Activated CD4-positive, alpha-beta memory T cell treated with anti-CD3 and anti-CD28 coated beads for 36 hours (primary cell): ENCODE measurements at regions not wholly inside any gene's neighbourhood (a gene's known extent, or its start where the extent isn't known, plus 50 kb on each side); places are given as distances from the start of the nearest gene placed in this dataset.

Experiments used
- CTCF ChIA-PET: fragments of 350-600 bp; sonication (Branson Sonifier 250); formaldehyde crosslinking; loops from one replicate; lab custom pipeline; 2021; ENCODE audit warnings: antibody characterized with exemption, inconsistent platforms; lab: Charles Lee
- POLR2A ChIA-PET: fragments of 350-600 bp; sonication (Branson Sonifier 250); formaldehyde crosslinking; loops from one replicate; lab custom pipeline; 2021; ENCODE audit warnings: antibody characterized with exemption; lab: Charles Lee
- DNase-seq: peaks from one replicate; pipeline ENCODE4 v3.0.0-alpha.2; 2020
- H3K27ac Mint-ChIP-seq: one replicate; pipeline ENCODE4 v1.8.0; 2021; ENCODE audit warnings: mixed read lengths
- H3K27me3 Mint-ChIP-seq: one replicate; pipeline ENCODE4 v1.8.0; 2021; ENCODE audit warnings: mixed read lengths
- H3K36me3 Mint-ChIP-seq: one replicate; pipeline ENCODE4 v1.8.0; 2021; ENCODE audit warnings: mixed read lengths
- H3K4me1 Mint-ChIP-seq: one replicate; pipeline ENCODE4 v1.8.0; 2021; ENCODE audit warnings: low read depth, mixed read lengths
- H3K4me3 Mint-ChIP-seq: one replicate; pipeline ENCODE4 v1.8.0; 2021; ENCODE audit warnings: mild to moderate bottlenecking, mixed read lengths
- H3K9me3 Mint-ChIP-seq: one replicate; pipeline ENCODE4 v1.8.0; 2021; ENCODE audit warnings: mixed read lengths
- intact Hi-C: fragments of 100-400 bp; cut with micrococcal nuclease; formaldehyde crosslinking; loops from one replicate; pipeline ENCODE4 v1.15.1; 2023

- Mint-ChIP-seq H3K9me3 (peaks cover 18% of the 10 kb centered on the region), H3K27me3 (no peaks in the 10 kb centered on the region), H3K4me1 (peaks cover 6% of the 10 kb centered on the region), H3K4me3 (no peak overlapping the region), H3K27ac (no peak overlapping the region), H3K36me3 (peaks cover 2% of the 10 kb centered on the region)
- POLR2A ChIA-PET: no interaction called here
- CTCF ChIA-PET: no interaction called here
- intact Hi-C loops: no loop called here
- DNase-seq: no peak
These were observed 166.9 kb downstream of the SUCNR1 start for GRCh38 chr3:152040319-152040718.

- POLR2A ChIA-PET: no interaction called here
- intact Hi-C loops: no loop called here
- Mint-ChIP-seq H3K9me3 (peaks cover 2% of the 10 kb centered on the region), H3K4me1 (peaks cover 6% of the 10 kb centered on the region), H3K36me3 (no peaks in the 10 kb centered on the region), H3K27me3 (no peaks in the 10 kb centered on the region), H3K27ac (no peak overlapping the region), H3K4me3 (no peak overlapping the region)
- CTCF ChIA-PET: no interaction called here
- DNase-seq: no peak
These were observed 170.2 kb downstream of the SUCNR1 start for GRCh38 chr3:152043620-152044019.

DNA sequence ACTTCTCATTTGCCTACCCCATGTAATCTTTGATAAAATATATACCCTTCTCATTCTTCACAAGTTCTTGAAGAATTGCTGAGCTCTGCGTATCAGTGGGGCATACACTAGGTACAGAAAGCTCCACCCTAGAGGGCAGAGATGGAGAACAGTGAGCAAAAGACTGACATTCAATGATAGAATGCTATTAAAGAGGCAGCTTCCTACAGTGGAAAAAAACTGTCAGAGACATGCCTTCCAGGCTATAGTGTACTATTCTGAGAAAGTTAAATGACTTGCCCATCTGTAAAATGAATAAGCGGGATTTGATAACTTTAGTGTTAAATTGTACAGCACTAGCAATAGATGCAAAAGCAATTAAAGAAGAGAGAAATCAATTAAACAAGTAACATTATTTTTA lies 172.8 kb downstream of the SUCNR1 start:
- Mint-ChIP-seq H3K36me3 (no peaks in the 10 kb centered on the region), H3K9me3 (no peaks in the 10 kb centered on the region), H3K4me3 (no peak overlapping the region), H3K4me1 (no peaks in the 10 kb centered on the region), H3K27ac (no peak overlapping the region), H3K27me3 (no peaks in the 10 kb centered on the region)
- ChIA-PET POLR2A (no interaction called here), CTCF (no interaction called here)
- intact Hi-C loops: no loop called here
- DNase-seq: no peak

GRCh38 chr3:152047465-152047864 lies 174.0 kb downstream of the SUCNR1 start:
- Mint-ChIP-seq H3K4me1 (no peaks in the 10 kb centered on the region), H3K27ac (no peak overlapping the region), H3K36me3 (no peaks in the 10 kb centered on the region), H3K9me3 (no peaks in the 10 kb centered on the region), H3K4me3 (no peak overlapping the region), H3K27me3 (no peaks in the 10 kb centered on the region)
- ChIA-PET CTCF (no interaction called here), POLR2A (no interaction called here)
- no peak for DNase-seq
- intact Hi-C loops: no loop called here

DNA sequence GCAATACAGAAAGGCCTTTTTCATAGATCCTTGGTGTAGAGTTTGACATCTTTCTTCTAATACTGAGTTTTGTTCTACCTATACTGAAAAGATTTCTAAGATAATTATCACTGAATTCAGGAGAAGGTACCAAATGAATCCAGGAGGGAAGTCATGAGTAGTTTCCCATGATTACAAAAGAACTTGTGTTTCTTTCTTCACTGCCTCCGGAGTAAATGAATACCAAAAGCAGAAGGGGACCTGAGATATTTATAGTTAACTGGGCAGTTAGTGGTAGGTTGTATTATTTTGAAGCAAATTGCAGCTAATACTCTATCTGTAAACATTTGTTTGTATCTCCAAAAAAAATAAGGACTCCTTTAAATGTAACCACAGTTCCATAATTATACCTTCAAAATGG lies 175.4 kb downstream of the SUCNR1 start:
- H3K27me3 Mint-ChIP-seq: no peaks in the 10 kb centered on the region
- ChIA-PET POLR2A (no interaction called here), CTCF (no interaction called here)
- intact Hi-C loops: no loop called here
- no peaks in the 10 kb centered on the region for H3K4me1 Mint-ChIP-seq
- H3K36me3 Mint-ChIP-seq: no peaks in the 10 kb centered on the region
- no peak overlapping the region for H3K4me3 Mint-ChIP-seq
- no peak overlapping the region for H3K27ac Mint-ChIP-seq
- no peak for DNase-seq
- H3K9me3 Mint-ChIP-seq: no peaks in the 10 kb centered on the region

- no peaks in the 10 kb centered on the region for H3K27me3 Mint-ChIP-seq
- DNase-seq: no peak
- H3K4me1 Mint-ChIP-seq: no peaks in the 10 kb centered on the region
- CTCF ChIA-PET: no interaction called here
- no peak overlapping the region for H3K27ac Mint-ChIP-seq
- intact Hi-C loops: no loop called here
- POLR2A ChIA-PET: no interaction called here
- no peaks in the 10 kb centered on the region for H3K36me3 Mint-ChIP-seq
- no peaks in the 10 kb centered on the region for H3K9me3 Mint-ChIP-seq
- H3K4me3 Mint-ChIP-seq: no peak overlapping the region
These were observed 177.5 kb downstream of the SUCNR1 start for GRCh38 chr3:152050903-152051302.

- no peaks in the 10 kb centered on the region for H3K27me3 Mint-ChIP-seq
- H3K9me3 Mint-ChIP-seq: no peaks in the 10 kb centered on the region
- no peaks in the 10 kb centered on the region for H3K36me3 Mint-ChIP-seq
- H3K4me3 Mint-ChIP-seq: no peak overlapping the region
- H3K27ac Mint-ChIP-seq: no peak overlapping the region
- no peaks in the 10 kb centered on the region for H3K4me1 Mint-ChIP-seq
- no peak for DNase-seq
- ChIA-PET CTCF (no interaction called here), POLR2A (no interaction called here)
- intact Hi-C loops: no loop called here
These were observed 178.3 kb downstream of the SUCNR1 start for GRCh38 chr3:152051501-152052404.

GRCh38 chr3:152053866-152054265 lies 180.4 kb downstream of the SUCNR1 start:
- intact Hi-C loops: no loop called here
- DNase-seq: no peak
- Mint-ChIP-seq H3K9me3 (no peaks in the 10 kb centered on the region), H3K4me1 (no peaks in the 10 kb centered on the region), H3K4me3 (no peak overlapping the region), H3K36me3 (no peaks in the 10 kb centered on the region), H3K27ac (no peak overlapping the region), H3K27me3 (no peaks in the 10 kb centered on the region)
- ChIA-PET POLR2A (no interaction called here), CTCF (no interaction called here)

DNA sequence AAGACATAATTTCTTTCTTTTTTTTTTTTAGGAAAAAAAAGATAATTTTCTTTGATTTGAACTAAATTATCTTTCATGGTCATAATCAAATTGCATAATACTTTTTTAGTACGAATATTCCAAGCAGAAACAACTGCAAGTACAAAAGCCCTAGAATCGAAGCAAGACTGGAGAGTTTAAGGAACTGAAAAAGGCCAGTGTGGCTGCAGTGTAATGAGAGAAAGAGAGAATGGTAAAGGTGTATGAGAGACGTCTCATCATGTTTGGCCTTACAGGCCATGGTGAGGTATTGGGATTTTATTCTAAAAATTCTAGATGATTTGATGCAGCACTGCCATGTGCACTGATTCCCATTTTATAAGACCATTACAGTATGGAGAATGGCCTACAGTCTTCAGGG lies 180.9 kb downstream of the SUCNR1 start:
- intact Hi-C loops: no loop called here
- H3K4me1 Mint-ChIP-seq: no peaks in the 10 kb centered on the region
- H3K9me3 Mint-ChIP-seq: no peaks in the 10 kb centered on the region
- no peaks in the 10 kb centered on the region for H3K36me3 Mint-ChIP-seq
- no peak for DNase-seq
- H3K4me3 Mint-ChIP-seq: no peak overlapping the region
- POLR2A ChIA-PET: no interaction called here
- CTCF ChIA-PET: no interaction called here
- no peak overlapping the region for H3K27ac Mint-ChIP-seq
- H3K27me3 Mint-ChIP-seq: no peaks in the 10 kb centered on the region

GRCh38 chr3:152056073-152056472 lies 182.6 kb downstream of the SUCNR1 start:
- ChIA-PET CTCF (interaction anchor here (1.2 to 1.5 kb wide), 2 partner anchors 10 to 416 kb away, joined by 3 read pairs; no protein-coding TSS in a partner anchor), POLR2A (no interaction called here)

DNA sequence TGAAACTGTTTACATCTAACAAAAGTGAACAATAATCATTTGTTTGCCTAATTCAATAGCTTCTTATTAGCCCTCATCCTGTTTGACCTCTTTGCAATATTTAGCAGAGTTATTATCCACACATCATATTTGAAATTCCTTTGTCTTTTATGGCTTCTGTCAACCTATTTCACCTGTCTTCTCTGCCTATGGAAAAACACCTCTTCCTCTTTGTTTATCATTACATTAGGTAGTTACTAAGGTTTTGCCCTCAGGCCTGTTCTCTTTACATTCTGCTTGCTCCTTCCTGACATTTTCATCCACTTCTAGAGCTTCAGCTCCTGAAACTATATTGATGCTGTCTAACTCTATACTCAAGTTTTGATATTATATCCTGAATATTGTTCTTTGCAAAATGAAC lies 183.0 kb downstream of the SUCNR1 start:
- H3K4me1 Mint-ChIP-seq: no peaks in the 10 kb centered on the region

More at GRCh38 chr3:152056073-152056472, 182.6 kb downstream of the SUCNR1 start:
- Mint-ChIP-seq H3K9me3 (no peaks in the 10 kb centered on the region), H3K4me3 (no peak overlapping the region), H3K27me3 (no peaks in the 10 kb centered on the region), H3K36me3 (no peaks in the 10 kb centered on the region), H3K27ac (no peak overlapping the region), H3K4me1 (no peaks in the 10 kb centered on the region)
- DNase-seq: no peak
- intact Hi-C loops: no loop called here

DNA sequence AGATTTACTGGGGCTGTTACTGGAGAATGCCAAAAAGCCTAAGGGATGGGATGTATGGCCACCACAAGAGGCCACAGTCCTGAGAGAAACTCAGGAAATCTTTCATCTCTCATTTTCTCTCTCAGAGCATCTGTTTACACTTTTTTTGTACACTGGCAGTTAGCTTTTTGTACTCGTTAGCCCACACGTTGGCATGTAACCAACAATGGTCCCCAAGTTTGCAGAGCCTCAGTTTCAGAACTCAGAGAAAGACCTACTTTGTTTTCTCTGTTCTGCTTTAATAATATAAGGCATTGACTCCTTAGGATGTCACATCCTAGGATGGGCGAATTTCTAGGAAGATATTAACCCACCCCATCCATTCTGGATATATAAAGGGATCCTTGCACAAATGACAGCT lies 183.5 kb downstream of the SUCNR1 start:
- POLR2A ChIA-PET: no interaction called here
- CTCF ChIA-PET: interaction anchor here (1.5 kb wide), 1 partner anchor 415 kb away, joined by 3 read pairs; no protein-coding TSS in a partner anchor
- Mint-ChIP-seq H3K36me3 (no peaks in the 10 kb centered on the region), H3K4me3 (no peak overlapping the region), H3K27ac (no peak overlapping the region), H3K9me3 (no peaks in the 10 kb centered on the region), H3K4me1 (no peaks in the 10 kb centered on the region), H3K27me3 (no peaks in the 10 kb centered on the region)
- no peak for DNase-seq
- intact Hi-C loops: no loop called here

More for the DNA sequence above, 183.0 kb downstream of the SUCNR1 start:
- no peaks in the 10 kb centered on the region for H3K36me3 Mint-ChIP-seq
- no peak overlapping the region for H3K27ac Mint-ChIP-seq
- intact Hi-C loops: no loop called here
- no peak overlapping the region for H3K4me3 Mint-ChIP-seq
- POLR2A ChIA-PET: no interaction called here
- CTCF ChIA-PET: interaction anchor here (1.2 to 1.5 kb wide), 2 partner anchors 9 to 416 kb away, joined by 3 read pairs; no protein-coding TSS in a partner anchor
- no peaks in the 10 kb centered on the region for H3K9me3 Mint-ChIP-seq
- DNase-seq: no peak
- H3K27me3 Mint-ChIP-seq: no peaks in the 10 kb centered on the region

GRCh38 chr3:152058856-152059255 lies 185.4 kb downstream of the SUCNR1 start:
- ChIA-PET POLR2A (no interaction called here), CTCF (no interaction called here)
- H3K27me3 Mint-ChIP-seq: no peaks in the 10 kb centered on the region
- H3K4me1 Mint-ChIP-seq: no peaks in the 10 kb centered on the region
- no peaks in the 10 kb centered on the region for H3K36me3 Mint-ChIP-seq
- intact Hi-C loops: no loop called here
- H3K27ac Mint-ChIP-seq: no peak overlapping the region
- DNase-seq: no peak
- H3K9me3 Mint-ChIP-seq: no peaks in the 10 kb centered on the region
- no peak overlapping the region for H3K4me3 Mint-ChIP-seq
